HL-60 (cell line): ENCODE measurements at regions not wholly inside any gene's neighbourhood (a gene's known extent, or its start where the extent isn't known, plus 50 kb on each side); places are given as distances from the start of the nearest gene placed in this dataset.

Source experiments
- DNase-seq, 2 experiments: peaks; one replicate each; pipeline ENCODE4 v3.0.0-alpha.2; 2010 to 2020; ENCODE audit warnings: low read depth in 1 of 2, low spot score in 1 of 2
- H3K27ac ChIP-seq: fragments of 250-450 bp; sonication (Bioruptor Pico); replicated peaks from 2 replicates; pipeline ENCODE4 v1.5.1; 2020; ENCODE audit warnings: mild to moderate bottlenecking, moderate library complexity
- H3K27me3 ChIP-seq: fragments of 250-450 bp; sonication (Bioruptor Pico); 2 replicates; pipeline ENCODE4 v1.5.1; 2021; ENCODE audit warnings: mild to moderate bottlenecking, moderate library complexity; ENCODE audit not compliant: insufficient read depth, poor library complexity, severe bottlenecking
- H3K4me3 ChIP-seq: replicated peaks from 2 replicates; pipeline ENCODE4 v1.5.1; 2011; ENCODE audit warnings: mild to moderate bottlenecking, control low read depth, low read length; ENCODE audit not compliant: insufficient read depth
- GABPA ChIP-seq: IDR thresholded peaks from 2 replicates; pipeline ENCODE4 v1.6.1; 2012; ENCODE audit warnings: low read depth
- POLR2AphosphoS5 ChIP-seq: IDR thresholded peaks from 2 replicates; pipeline ENCODE4 v1.6.1; 2012; ENCODE audit warnings: low read depth
- SPI1 ChIP-seq: IDR thresholded peaks from 2 replicates; pipeline ENCODE4 v1.6.1; 2012; ENCODE audit warnings: low read depth, mild to moderate bottlenecking, borderline replicate concordance
- TF ChIP-seq, protein P1 (sequence below): IDR thresholded peaks from one replicate; pipeline ENCODE4 v1.5.1; 2011; ENCODE audit warnings: low read length, control low read depth, inconsistent platforms; ENCODE audit not compliant: insufficient read depth
- TF ChIP-seq, protein P2 (sequence below): IDR thresholded peaks from 2 replicates; pipeline ENCODE4 v1.6.1; 2012; ENCODE audit warnings: low read depth; ENCODE audit not compliant: insufficient replicate concordance

DNA sequence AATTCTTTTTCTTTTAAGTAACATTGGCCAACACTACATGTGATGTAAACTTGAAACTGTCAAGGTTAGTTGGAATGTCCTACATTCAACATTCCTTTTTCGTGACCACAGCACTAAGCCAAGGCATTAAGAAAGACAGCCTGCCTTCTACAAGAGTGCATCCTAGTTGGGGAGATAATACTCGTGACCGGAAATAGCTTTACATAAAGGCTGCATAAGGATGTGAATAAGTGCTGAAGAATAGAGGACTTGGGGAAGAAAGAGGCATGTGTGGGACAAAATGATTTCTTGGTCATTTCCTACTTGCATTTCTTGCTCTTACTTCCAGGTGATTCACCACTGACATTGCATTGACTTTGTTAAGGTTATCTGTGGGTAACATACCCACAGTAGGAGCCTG, 282.0 kb downstream of the DMRT2 start:
- no peak for DNase-seq
- no peak overlapping the region for H3K27ac ChIP-seq
- TF ChIP-seq, protein P1, sequence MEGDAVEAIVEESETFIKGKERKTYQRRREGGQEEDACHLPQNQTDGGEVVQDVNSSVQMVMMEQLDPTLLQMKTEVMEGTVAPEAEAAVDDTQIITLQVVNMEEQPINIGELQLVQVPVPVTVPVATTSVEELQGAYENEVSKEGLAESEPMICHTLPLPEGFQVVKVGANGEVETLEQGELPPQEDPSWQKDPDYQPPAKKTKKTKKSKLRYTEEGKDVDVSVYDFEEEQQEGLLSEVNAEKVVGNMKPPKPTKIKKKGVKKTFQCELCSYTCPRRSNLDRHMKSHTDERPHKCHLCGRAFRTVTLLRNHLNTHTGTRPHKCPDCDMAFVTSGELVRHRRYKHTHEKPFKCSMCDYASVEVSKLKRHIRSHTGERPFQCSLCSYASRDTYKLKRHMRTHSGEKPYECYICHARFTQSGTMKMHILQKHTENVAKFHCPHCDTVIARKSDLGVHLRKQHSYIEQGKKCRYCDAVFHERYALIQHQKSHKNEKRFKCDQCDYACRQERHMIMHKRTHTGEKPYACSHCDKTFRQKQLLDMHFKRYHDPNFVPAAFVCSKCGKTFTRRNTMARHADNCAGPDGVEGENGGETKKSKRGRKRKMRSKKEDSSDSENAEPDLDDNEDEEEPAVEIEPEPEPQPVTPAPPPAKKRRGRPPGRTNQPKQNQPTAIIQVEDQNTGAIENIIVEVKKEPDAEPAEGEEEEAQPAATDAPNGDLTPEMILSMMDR = no peak
- TF ChIP-seq POLR2AphosphoS5 = no peak
- no peak for TF ChIP-seq GABPA
- TF ChIP-seq, protein P2, sequence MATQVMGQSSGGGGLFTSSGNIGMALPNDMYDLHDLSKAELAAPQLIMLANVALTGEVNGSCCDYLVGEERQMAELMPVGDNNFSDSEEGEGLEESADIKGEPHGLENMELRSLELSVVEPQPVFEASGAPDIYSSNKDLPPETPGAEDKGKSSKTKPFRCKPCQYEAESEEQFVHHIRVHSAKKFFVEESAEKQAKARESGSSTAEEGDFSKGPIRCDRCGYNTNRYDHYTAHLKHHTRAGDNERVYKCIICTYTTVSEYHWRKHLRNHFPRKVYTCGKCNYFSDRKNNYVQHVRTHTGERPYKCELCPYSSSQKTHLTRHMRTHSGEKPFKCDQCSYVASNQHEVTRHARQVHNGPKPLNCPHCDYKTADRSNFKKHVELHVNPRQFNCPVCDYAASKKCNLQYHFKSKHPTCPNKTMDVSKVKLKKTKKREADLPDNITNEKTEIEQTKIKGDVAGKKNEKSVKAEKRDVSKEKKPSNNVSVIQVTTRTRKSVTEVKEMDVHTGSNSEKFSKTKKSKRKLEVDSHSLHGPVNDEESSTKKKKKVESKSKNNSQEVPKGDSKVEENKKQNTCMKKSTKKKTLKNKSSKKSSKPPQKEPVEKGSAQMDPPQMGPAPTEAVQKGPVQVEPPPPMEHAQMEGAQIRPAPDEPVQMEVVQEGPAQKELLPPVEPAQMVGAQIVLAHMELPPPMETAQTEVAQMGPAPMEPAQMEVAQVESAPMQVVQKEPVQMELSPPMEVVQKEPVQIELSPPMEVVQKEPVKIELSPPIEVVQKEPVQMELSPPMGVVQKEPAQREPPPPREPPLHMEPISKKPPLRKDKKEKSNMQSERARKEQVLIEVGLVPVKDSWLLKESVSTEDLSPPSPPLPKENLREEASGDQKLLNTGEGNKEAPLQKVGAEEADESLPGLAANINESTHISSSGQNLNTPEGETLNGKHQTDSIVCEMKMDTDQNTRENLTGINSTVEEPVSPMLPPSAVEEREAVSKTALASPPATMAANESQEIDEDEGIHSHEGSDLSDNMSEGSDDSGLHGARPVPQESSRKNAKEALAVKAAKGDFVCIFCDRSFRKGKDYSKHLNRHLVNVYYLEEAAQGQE = no peak

DNA sequence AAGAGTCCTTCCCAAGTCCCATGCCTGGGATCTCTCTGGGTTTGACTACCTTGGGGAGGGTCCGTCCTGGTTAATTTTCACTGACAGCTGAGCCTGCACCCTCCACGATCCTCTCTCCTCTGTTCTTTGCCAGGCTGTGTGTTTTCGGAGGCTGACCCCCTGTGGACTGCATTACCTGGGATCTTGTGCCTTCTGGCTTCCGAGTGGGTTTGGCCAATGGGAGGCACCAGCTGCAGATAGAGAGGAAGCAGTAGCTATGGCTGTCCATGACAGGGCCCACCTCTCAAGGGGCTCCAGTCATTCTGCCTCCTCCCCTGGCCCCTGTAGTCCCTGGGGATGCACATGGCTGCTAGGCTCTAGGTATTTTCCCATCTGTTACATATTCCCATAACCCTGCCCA, 285.0 kb downstream of the DMRT2 start:
- no peak overlapping the region for H3K4me3 ChIP-seq
- no peak for DNase-seq
- TF ChIP-seq, protein P1 = no peak
- TF ChIP-seq SPI1 (no peak), POLR2AphosphoS5 (no peak), GABPA (no peak)
- TF ChIP-seq, protein P2 = no peak
- no peak overlapping the region for H3K27ac ChIP-seq
- H3K27me3 ChIP-seq = no peaks in the 10 kb centered on the region

More for the DNA sequence above, 282.0 kb downstream of the DMRT2 start:
- Histone ChIP-seq H3K27me3 (no peaks in the 10 kb centered on the region), H3K4me3 (no peak overlapping the region)

DNA sequence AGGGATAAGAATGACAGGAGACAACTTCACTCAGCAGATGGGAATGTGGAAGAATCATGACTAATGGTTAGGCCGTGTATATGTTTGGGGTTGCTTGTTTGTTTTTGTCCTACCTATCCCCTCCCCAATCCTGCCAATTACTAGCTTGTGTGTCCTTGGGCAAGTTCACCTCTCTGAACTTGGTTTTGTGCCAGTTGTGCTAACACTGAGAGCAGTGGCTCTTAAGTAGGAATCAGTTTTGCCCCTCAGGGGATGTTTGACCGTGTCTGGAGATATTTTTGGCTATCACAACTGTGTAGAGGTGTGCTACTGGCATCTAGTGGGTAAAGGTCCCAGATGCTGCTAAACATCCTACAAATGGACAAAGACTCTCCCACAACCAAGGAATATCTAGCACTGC, 287.0 kb downstream of the DMRT2 start:
- Histone ChIP-seq H3K27ac (no peak overlapping the region), H3K27me3 (no peaks in the 10 kb centered on the region), H3K4me3 (no peak overlapping the region)
- TF ChIP-seq, protein P1 = no peak
- no peak for TF ChIP-seq GABPA
- TF ChIP-seq POLR2AphosphoS5 = no peak
- TF ChIP-seq, protein P2 = no peak
- no peak for TF ChIP-seq SPI1
- DNase-seq = no peak
